HepG2 (cell line): ENCODE measurements at regions not wholly inside any gene's neighbourhood (a gene's known extent, or its start where the extent isn't known, plus 50 kb on each side); places are given as distances from the start of the nearest gene placed in this dataset.
A peak's percentile ranks its signal among the peaks of the same experiment; 100 is the strongest.

Experiments
- ARNT2 ChIP-seq: sonication (generic); formaldehyde crosslinking; IDR thresholded peaks from 2 replicates; pipeline ENCODE4 v1.8.0; 2022; ENCODE audit warnings: mild to moderate bottlenecking, low read depth, missing genetic modification reagents, moderate library complexity
- ATAD3A ChIP-seq: sonication (generic); formaldehyde crosslinking; IDR thresholded peaks from 2 replicates; pipeline ENCODE4 v1.4.0; 2020; ENCODE audit warnings: missing genetic modification reagents
- KAT8 ChIP-seq: IDR thresholded peaks from 2 replicates; pipeline ENCODE4 v1.6.1; 2016; ENCODE audit warnings: missing genetic modification reagents, missing compliant biosample characterization
- MEF2D ChIP-seq: sonication (generic); formaldehyde crosslinking; IDR thresholded peaks from 2 replicates; pipeline ENCODE4 v1.5.1; 2020; ENCODE audit warnings: mild to moderate bottlenecking, missing genetic modification reagents
- NONO ChIP-seq, 2 experiments: fragments of 450-650 bp in 1 of 2; sonication (generic) in 1 of 2; formaldehyde crosslinking in 1 of 2; IDR thresholded peaks in 1 of 2; conservative IDR thresholded peaks in 1 of 2; 2 replicates each; pipeline versions ENCODE4 v1.6.1 to v1.8.0; 2017 to 2022; ENCODE audit warnings: mild to moderate bottlenecking in 1 of 2, missing genetic modification reagents in 1 of 2, moderate library complexity in 1 of 2
- PRMT3 ChIP-seq: sonication (generic); formaldehyde crosslinking; IDR thresholded peaks from 2 replicates; pipeline ENCODE4 v1.8.1; 2022; ENCODE audit warnings: low read depth, mild to moderate bottlenecking, moderate library complexity, missing genetic modification reagents, borderline replicate concordance
- SNAPC2 ChIP-seq: sonication (generic); formaldehyde crosslinking; IDR thresholded peaks from 2 replicates; pipeline ENCODE4 v1.8.1; 2022; ENCODE audit warnings: mild to moderate bottlenecking, missing genetic modification reagents
- ZBTB39 ChIP-seq: sonication (generic); formaldehyde crosslinking; IDR thresholded peaks from 2 replicates; pipeline ENCODE4 v1.5.0; 2020; ENCODE audit warnings: missing genetic modification reagents
- ZMYM4 ChIP-seq: sonication (generic); formaldehyde crosslinking; IDR thresholded peaks from 2 replicates; pipeline ENCODE4 v1.8.1; 2023; ENCODE audit warnings: mild to moderate bottlenecking, missing genetic modification reagents
- ZNF253 ChIP-seq: sonication (generic); formaldehyde crosslinking; IDR thresholded peaks from 2 replicates; pipeline ENCODE4 v1.8.0; 2022; ENCODE audit warnings: mild to moderate bottlenecking, missing genetic modification reagents, borderline replicate concordance
- ZNF703 ChIP-seq: sonication (generic); formaldehyde crosslinking; IDR thresholded peaks from 2 replicates; pipeline ENCODE4 v1.5.1; 2020; ENCODE audit warnings: missing genetic modification reagents, mild to moderate bottlenecking, moderate library complexity, borderline replicate concordance
- ZNF75D ChIP-seq: sonication (generic); formaldehyde crosslinking; IDR thresholded peaks from 2 replicates; pipeline ENCODE4 v1.8.1; 2023; ENCODE audit warnings: missing genetic modification reagents, mild to moderate bottlenecking, borderline replicate concordance
- ZNF841 ChIP-seq: sonication (generic); formaldehyde crosslinking; IDR thresholded peaks from 2 replicates; pipeline ENCODE4 v1.8.1; 2023; ENCODE audit warnings: missing genetic modification reagents, borderline replicate concordance
- ZSCAN25 ChIP-seq: sonication (generic); formaldehyde crosslinking; IDR thresholded peaks from 2 replicates; pipeline ENCODE4 v1.8.0; 2022; ENCODE audit warnings: mild to moderate bottlenecking, missing genetic modification reagents
- TF ChIP-seq, protein P1 (sequence below): sonication (generic); formaldehyde crosslinking; IDR thresholded peaks from 2 replicates; pipeline ENCODE4 v1.4.0; 2020; ENCODE audit warnings: missing genetic modification reagents, borderline replicate concordance
- TF ChIP-seq, protein P2 (sequence below): sonication (generic); formaldehyde crosslinking; IDR thresholded peaks from 2 replicates; pipeline ENCODE4 v1.8.1; 2022; ENCODE audit warnings: low read depth, mild to moderate bottlenecking, missing genetic modification reagents
- TF ChIP-seq, protein P3 (sequence below): IDR thresholded peaks from 2 replicates; pipeline ENCODE4 v1.4.0; 2020; ENCODE audit warnings: mild to moderate bottlenecking, missing genetic modification reagents

GRCh38 chr16:87543436-87544191, 50.8 kb upstream of the ZCCHC14 start (continued):
- TF ChIP-seq, protein P1, sequence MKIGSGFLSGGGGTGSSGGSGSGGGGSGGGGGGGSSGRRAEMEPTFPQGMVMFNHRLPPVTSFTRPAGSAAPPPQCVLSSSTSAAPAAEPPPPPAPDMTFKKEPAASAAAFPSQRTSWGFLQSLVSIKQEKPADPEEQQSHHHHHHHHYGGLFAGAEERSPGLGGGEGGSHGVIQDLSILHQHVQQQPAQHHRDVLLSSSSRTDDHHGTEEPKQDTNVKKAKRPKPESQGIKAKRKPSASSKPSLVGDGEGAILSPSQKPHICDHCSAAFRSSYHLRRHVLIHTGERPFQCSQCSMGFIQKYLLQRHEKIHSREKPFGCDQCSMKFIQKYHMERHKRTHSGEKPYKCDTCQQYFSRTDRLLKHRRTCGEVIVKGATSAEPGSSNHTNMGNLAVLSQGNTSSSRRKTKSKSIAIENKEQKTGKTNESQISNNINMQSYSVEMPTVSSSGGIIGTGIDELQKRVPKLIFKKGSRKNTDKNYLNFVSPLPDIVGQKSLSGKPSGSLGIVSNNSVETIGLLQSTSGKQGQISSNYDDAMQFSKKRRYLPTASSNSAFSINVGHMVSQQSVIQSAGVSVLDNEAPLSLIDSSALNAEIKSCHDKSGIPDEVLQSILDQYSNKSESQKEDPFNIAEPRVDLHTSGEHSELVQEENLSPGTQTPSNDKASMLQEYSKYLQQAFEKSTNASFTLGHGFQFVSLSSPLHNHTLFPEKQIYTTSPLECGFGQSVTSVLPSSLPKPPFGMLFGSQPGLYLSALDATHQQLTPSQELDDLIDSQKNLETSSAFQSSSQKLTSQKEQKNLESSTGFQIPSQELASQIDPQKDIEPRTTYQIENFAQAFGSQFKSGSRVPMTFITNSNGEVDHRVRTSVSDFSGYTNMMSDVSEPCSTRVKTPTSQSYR (CRISPR knock-in tag), result no peak
- no peak for TF ChIP-seq NONO (IDR thresholded peaks at IDR 0.05)
- no peak for TF ChIP-seq NONO (CRISPR knock-in tag; conservative IDR thresholded peaks at IDR 0.05)
- TF ChIP-seq ZNF841, result no peak
- no peak for TF ChIP-seq ZNF253 (CRISPR knock-in tag)
- no peak for TF ChIP-seq KAT8 (CRISPR knock-in tag)
- TF ChIP-seq ZSCAN25, result no peak
- no peak for TF ChIP-seq ARNT2 (CRISPR knock-in tag)
- TF ChIP-seq PRMT3 (CRISPR knock-in tag), result no peak
- no peak for TF ChIP-seq ZNF703
- TF ChIP-seq, protein P2, sequence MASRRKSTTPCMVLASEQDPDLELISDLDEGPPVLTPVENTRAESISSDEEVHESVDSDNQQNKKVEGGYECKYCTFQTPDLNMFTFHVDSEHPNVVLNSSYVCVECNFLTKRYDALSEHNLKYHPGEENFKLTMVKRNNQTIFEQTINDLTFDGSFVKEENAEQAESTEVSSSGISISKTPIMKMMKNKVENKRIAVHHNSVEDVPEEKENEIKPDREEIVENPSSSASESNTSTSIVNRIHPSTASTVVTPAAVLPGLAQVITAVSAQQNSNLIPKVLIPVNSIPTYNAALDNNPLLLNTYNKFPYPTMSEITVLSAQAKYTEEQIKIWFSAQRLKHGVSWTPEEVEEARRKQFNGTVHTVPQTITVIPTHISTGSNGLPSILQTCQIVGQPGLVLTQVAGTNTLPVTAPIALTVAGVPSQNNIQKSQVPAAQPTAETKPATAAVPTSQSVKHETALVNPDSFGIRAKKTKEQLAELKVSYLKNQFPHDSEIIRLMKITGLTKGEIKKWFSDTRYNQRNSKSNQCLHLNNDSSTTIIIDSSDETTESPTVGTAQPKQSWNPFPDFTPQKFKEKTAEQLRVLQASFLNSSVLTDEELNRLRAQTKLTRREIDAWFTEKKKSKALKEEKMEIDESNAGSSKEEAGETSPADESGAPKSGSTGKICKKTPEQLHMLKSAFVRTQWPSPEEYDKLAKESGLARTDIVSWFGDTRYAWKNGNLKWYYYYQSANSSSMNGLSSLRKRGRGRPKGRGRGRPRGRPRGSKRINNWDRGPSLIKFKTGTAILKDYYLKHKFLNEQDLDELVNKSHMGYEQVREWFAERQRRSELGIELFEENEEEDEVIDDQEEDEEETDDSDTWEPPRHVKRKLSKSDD (CRISPR knock-in tag), result 0 out of 2 replicates have a peak, but pooled peaks have one; percentile 15
- TF ChIP-seq, protein P3, sequence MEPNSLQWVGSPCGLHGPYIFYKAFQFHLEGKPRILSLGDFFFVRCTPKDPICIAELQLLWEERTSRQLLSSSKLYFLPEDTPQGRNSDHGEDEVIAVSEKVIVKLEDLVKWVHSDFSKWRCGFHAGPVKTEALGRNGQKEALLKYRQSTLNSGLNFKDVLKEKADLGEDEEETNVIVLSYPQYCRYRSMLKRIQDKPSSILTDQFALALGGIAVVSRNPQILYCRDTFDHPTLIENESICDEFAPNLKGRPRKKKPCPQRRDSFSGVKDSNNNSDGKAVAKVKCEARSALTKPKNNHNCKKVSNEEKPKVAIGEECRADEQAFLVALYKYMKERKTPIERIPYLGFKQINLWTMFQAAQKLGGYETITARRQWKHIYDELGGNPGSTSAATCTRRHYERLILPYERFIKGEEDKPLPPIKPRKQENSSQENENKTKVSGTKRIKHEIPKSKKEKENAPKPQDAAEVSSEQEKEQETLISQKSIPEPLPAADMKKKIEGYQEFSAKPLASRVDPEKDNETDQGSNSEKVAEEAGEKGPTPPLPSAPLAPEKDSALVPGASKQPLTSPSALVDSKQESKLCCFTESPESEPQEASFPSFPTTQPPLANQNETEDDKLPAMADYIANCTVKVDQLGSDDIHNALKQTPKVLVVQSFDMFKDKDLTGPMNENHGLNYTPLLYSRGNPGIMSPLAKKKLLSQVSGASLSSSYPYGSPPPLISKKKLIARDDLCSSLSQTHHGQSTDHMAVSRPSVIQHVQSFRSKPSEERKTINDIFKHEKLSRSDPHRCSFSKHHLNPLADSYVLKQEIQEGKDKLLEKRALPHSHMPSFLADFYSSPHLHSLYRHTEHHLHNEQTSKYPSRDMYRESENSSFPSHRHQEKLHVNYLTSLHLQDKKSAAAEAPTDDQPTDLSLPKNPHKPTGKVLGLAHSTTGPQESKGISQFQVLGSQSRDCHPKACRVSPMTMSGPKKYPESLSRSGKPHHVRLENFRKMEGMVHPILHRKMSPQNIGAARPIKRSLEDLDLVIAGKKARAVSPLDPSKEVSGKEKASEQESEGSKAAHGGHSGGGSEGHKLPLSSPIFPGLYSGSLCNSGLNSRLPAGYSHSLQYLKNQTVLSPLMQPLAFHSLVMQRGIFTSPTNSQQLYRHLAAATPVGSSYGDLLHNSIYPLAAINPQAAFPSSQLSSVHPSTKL, result peak; percentile 50; the same call in 1 of the 2 replicates
- TF ChIP-seq ZBTB39 (CRISPR knock-in tag), result 0 out of 2 replicates have a peak, but pooled peaks have one; percentile 36
- TF ChIP-seq ZNF75D, result no peak
- TF ChIP-seq MEF2D (CRISPR knock-in tag), result 0 out of 2 replicates have a peak, but pooled peaks have one; percentile 5
- no peak for TF ChIP-seq ZMYM4 (CRISPR knock-in tag)
- TF ChIP-seq SNAPC2 (CRISPR knock-in tag), result no peak
- no peak for TF ChIP-seq ATAD3A (CRISPR knock-in tag)
